ENCODE measurements at regions not wholly inside any gene's neighbourhood (a gene's known extent, or its start where the extent isn't known, plus 50 kb on each side); places are given as distances from the start of the nearest gene placed in this dataset.

DNA sequence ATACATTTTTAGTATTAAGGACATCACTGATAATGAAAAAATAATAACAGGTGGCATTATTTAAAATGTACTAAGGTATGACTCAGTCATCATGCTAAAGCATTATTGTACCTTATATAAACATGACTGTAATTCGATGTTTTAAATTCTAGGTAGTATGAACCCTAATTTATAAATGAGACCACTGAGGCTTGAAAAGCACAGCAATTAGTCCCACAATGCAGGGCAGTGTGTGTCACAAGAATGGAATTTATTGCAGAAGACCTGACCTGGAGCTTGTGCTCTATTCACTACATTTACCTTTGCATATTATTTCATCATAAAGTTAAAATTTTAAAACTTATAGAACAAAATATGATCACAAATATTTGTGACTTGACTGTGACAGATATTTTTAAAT, 358.5 kb upstream of the DSEL start:
- TF ChIP-seq CTCF (conservative IDR thresholded peaks at IDR 0.05; ENCODE audit: low read length) (no peak), EZH2phosphoT487 (IDR thresholded peaks at IDR 0.05; ENCODE audit: borderline replicate concordance) (no peak)
- no peaks in the 10 kb centered on the region for H3K4me1 ChIP-seq (ENCODE audit: insufficient read depth, low read length, poor library complexity, severe bottlenecking)
- H3K4me2 ChIP-seq (ENCODE audit: low read depth, low read length, poor library complexity, severe bottlenecking): no peak overlapping the region
- no peaks in the 10 kb centered on the region for H3K9me3 ChIP-seq (ENCODE audit: insufficient read depth, low read depth, low read length)
- no peaks in the 10 kb centered on the region for H3K79me2 ChIP-seq (ENCODE audit: insufficient read depth, low read length)
- H3K9ac ChIP-seq (ENCODE audit: low read depth, low read length, poor library complexity, severe bottlenecking): no peak overlapping the region
- H3K4me3 ChIP-seq (ENCODE audit: low read length, poor library complexity, severe bottlenecking): no peak overlapping the region
- H3K27me3 ChIP-seq (ENCODE audit: insufficient read depth, low read length, poor library complexity, severe bottlenecking): no peaks in the 10 kb centered on the region
- no peaks in the 10 kb centered on the region for H4K20me1 ChIP-seq (ENCODE audit: insufficient read depth, low read length, poor library complexity, severe bottlenecking)
- no peaks in the 10 kb centered on the region for H3K9me2 ChIP-seq (replicated peaks; ENCODE audit: low read depth, low read length)
- no peak overlapping the region for H2AFZ ChIP-seq (ENCODE audit: low read length)
- H3F3A ChIP-seq (ENCODE audit: low read depth): no peaks in the 10 kb centered on the region
- H3K36me3 ChIP-seq (ENCODE audit: insufficient read depth, low read length): no peaks in the 10 kb centered on the region

DNA sequence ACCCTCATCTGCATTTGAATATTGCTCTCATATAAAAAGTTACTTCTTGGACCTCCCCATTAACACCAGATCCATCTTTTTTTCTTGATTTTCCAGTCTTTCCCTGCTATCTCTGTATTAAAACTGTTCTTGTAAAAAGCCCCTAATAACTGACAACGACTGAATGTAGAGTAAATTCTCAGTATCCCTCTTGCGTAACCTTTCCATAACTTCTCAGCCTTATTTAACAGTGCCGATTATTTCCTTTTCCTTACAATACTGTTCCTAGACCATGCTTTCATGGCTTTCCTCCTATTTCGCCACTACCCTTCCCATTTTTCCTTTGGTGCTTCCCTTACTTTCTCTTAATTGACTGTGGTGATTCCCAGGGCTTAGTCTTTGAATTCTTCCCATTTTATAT, 348.9 kb upstream of the DSEL start:
- Histone ChIP-seq H3K4me2 (ENCODE audit: low read depth, low read length, poor library complexity, severe bottlenecking) (no peak overlapping the region), H3K27me3 (ENCODE audit: insufficient read depth, low read length, poor library complexity, severe bottlenecking) (no peaks in the 10 kb centered on the region), H4K20me1 (ENCODE audit: insufficient read depth, low read length, poor library complexity, severe bottlenecking) (no peaks in the 10 kb centered on the region), H3F3A (ENCODE audit: low read depth) (no peaks in the 10 kb centered on the region), H3K9me3 (ENCODE audit: insufficient read depth, low read depth, low read length) (no peaks in the 10 kb centered on the region), H3K4me3 (ENCODE audit: low read length, poor library complexity, severe bottlenecking) (no peak overlapping the region), H3K9me2 (replicated peaks; ENCODE audit: low read depth, low read length) (no peaks in the 10 kb centered on the region), H3K36me3 (ENCODE audit: insufficient read depth, low read length) (no peaks in the 10 kb centered on the region), H3K9ac (ENCODE audit: low read depth, low read length, poor library complexity, severe bottlenecking) (no peak overlapping the region), H2AFZ (ENCODE audit: low read length) (no peak overlapping the region), H3K4me1 (ENCODE audit: insufficient read depth, low read length, poor library complexity, severe bottlenecking) (no peaks in the 10 kb centered on the region), H3K79me2 (ENCODE audit: insufficient read depth, low read length) (no peaks in the 10 kb centered on the region)
- TF ChIP-seq CTCF (conservative IDR thresholded peaks at IDR 0.05; ENCODE audit: low read length): no peak
- TF ChIP-seq EZH2phosphoT487 (IDR thresholded peaks at IDR 0.05; ENCODE audit: borderline replicate concordance): no peak

GRCh38 chr18:67864677-67865340, 348.3 kb upstream of the DSEL start:
- Histone ChIP-seq H3K9me3 (ENCODE audit: insufficient read depth, low read depth, low read length) (no peaks in the 10 kb centered on the region), H3K27me3 (ENCODE audit: insufficient read depth, low read length, poor library complexity, severe bottlenecking) (no peaks in the 10 kb centered on the region), H3K4me1 (ENCODE audit: insufficient read depth, low read length, poor library complexity, severe bottlenecking) (no peaks in the 10 kb centered on the region), H3K9me2 (replicated peaks; ENCODE audit: low read depth, low read length) (no peaks in the 10 kb centered on the region), H3K79me2 (ENCODE audit: insufficient read depth, low read length) (no peaks in the 10 kb centered on the region), H3K4me2 (ENCODE audit: low read depth, low read length, poor library complexity, severe bottlenecking) (no peak overlapping the region), H3K4me3 (ENCODE audit: low read length, poor library complexity, severe bottlenecking) (no peak overlapping the region), H2AFZ (ENCODE audit: low read length) (no peak overlapping the region), H3F3A (ENCODE audit: low read depth) (no peaks in the 10 kb centered on the region), H3K9ac (ENCODE audit: low read depth, low read length, poor library complexity, severe bottlenecking) (no peak overlapping the region), H4K20me1 (ENCODE audit: insufficient read depth, low read length, poor library complexity, severe bottlenecking) (no peaks in the 10 kb centered on the region), H3K36me3 (ENCODE audit: insufficient read depth, low read length) (no peaks in the 10 kb centered on the region)
- TF ChIP-seq EZH2phosphoT487 (IDR thresholded peaks at IDR 0.05; ENCODE audit: borderline replicate concordance): no peak
- TF ChIP-seq CTCF (conservative IDR thresholded peaks at IDR 0.05; ENCODE audit: low read length): peak; percentile 29; the same call in 1 of the 2 replicates
